ENCODE measurements at regions not wholly inside any gene's neighbourhood (a gene's known extent, or its start where the extent isn't known, plus 50 kb on each side); places are given as distances from the start of the nearest gene placed in this dataset.
"Not testable (repeated sequence)": the region's sequence is repeated elsewhere in the genome, so short reads cannot be mapped to it uniquely, and the experiment has no call there.

DNA sequence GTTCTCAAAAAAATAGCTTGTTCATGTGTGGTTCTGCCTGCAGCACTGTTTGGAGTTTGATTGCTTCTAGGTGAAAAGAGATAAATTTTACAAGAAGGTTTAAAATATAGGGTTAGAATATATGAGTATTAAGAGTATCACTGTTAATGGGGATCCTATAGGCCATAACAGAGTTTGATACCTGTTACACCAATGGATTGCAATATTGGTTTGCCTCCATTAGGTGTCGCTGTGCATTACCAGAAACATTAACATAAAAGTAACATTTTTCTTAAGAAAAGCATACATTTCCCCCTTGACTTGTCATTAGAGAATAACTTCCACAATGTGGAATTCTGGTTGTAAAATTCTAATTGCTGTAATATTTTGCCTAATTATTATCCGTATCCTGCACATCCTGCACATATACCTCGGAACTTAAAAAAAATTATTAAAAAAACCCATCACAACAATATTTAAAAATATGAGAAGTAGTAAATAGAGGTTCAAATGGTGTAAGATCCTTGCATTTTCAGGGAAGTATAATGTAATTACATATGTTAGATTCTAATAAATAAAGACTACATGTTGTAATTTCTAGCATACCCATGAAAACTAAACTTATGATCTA lies 63.0 kb downstream of the CYP4A11 start:
- DNase-seq (ENCODE audit: low read depth, low spot score) = peak; percentile 25
- in situ Hi-C loops (cut with HindIII; ENCODE audit: low sequenced_read_pairs) = not testable (repeated sequence)

DNA sequence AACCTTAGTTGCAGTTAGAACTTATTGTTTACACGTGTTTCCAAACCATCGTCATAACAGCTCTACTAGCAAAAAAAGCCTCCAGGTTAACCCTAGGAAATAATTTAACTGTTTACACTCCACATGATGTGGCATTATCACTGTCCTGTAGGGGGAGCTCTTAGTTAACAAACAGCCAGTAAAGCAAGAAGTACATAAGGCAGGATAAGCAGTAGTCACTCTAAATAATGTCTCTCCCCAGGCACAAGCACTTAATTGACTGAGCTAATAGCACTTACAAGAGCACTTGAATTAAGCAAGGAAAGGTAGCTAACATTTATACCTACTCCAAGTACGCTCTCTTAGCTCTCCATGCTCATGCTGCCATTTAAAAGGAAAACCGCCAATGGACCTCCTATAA lies 65.2 kb downstream of the CYP4A11 start:
- DNase-seq (ENCODE audit: low read depth, low spot score); H3K4me3 ChIP-seq (ENCODE audit: low read depth, low read length); in situ Hi-C loops (cut with HindIII; ENCODE audit: low sequenced_read_pairs): not testable (repeated sequence)

More for the DNA sequence above, 63.0 kb downstream of the CYP4A11 start:
- TF ChIP-seq, protein P1, sequence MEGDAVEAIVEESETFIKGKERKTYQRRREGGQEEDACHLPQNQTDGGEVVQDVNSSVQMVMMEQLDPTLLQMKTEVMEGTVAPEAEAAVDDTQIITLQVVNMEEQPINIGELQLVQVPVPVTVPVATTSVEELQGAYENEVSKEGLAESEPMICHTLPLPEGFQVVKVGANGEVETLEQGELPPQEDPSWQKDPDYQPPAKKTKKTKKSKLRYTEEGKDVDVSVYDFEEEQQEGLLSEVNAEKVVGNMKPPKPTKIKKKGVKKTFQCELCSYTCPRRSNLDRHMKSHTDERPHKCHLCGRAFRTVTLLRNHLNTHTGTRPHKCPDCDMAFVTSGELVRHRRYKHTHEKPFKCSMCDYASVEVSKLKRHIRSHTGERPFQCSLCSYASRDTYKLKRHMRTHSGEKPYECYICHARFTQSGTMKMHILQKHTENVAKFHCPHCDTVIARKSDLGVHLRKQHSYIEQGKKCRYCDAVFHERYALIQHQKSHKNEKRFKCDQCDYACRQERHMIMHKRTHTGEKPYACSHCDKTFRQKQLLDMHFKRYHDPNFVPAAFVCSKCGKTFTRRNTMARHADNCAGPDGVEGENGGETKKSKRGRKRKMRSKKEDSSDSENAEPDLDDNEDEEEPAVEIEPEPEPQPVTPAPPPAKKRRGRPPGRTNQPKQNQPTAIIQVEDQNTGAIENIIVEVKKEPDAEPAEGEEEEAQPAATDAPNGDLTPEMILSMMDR (IDR thresholded peaks at IDR 0.05; ENCODE audit: low read depth, low read length) = peak; percentile 51
- H3K4me3 ChIP-seq (ENCODE audit: low read depth, low read length) = not testable (repeated sequence)
